Spinal cord (tissue), 9 donors: ENCODE measurements at regions not wholly inside any gene's neighbourhood (a gene's known extent, or its start where the extent isn't known, plus 50 kb on each side); places are given as distances from the start of the nearest gene placed in this dataset.
A peak's percentile ranks its signal among the peaks of the same experiment; 100 is the strongest.

Experiments used
- DNase-seq, 6 donors: peaks; one replicate each; pipeline versions ENCODE4 v3.0.0 to v3.0.0-alpha.2; 2013 to 2015; ENCODE audit warnings: low spot score in 6 of 6, low read depth in 4 of 6
- H3K27ac ChIP-seq: one replicate; pipeline ENCODE4 v1.5.1; 2013; ENCODE audit warnings: low read depth, low read length, control low read depth
- H3K27me3 ChIP-seq: one replicate; pipeline ENCODE4 v1.6.1; 2013; ENCODE audit warnings: low read length; ENCODE audit not compliant: control insufficient read depth, insufficient read depth
- H3K36me3 ChIP-seq: one replicate; pipeline ENCODE4 v1.6.1; 2013; ENCODE audit warnings: low read length; ENCODE audit not compliant: control insufficient read depth, insufficient read depth
- H3K4me1 ChIP-seq: one replicate; pipeline ENCODE4 v1.6.1; 2013; ENCODE audit warnings: low read length; ENCODE audit not compliant: control insufficient read depth, insufficient read depth
- H3K4me3 ChIP-seq: one replicate; pipeline ENCODE4 v1.5.1; 2013; ENCODE audit warnings: low read depth, low read length, control low read depth
- H3K9me3 ChIP-seq: one replicate; pipeline ENCODE4 v1.6.1; 2013; ENCODE audit warnings: low read length; ENCODE audit not compliant: control insufficient read depth, insufficient read depth
- WGBS: methylation state at CpG from one replicate; pipeline ENCODE4 v1.1.5; 2013; ENCODE audit warnings: missing lambda C conversion rate; ENCODE audit not compliant: insufficient coverage; 5-methylcytosine and 5-hydroxymethylcytosine counted together
- donor health status: healthy.

- H3K27me3 ChIP-seq, result no peaks in the 10 kb centered on the region
- H3K4me3 ChIP-seq, result no peak overlapping the region
- H3K9me3 ChIP-seq, result peaks cover 1% of the 10 kb centered on the region
- H3K36me3 ChIP-seq, result no peaks in the 10 kb centered on the region
- WGBS, result 69% methylated on average over 2 of the region's 5 CpGs
- DNase-seq, result peak in 1 of 6 donors; percentile 15
- no peaks in the 10 kb centered on the region for H3K4me1 ChIP-seq
- H3K27ac ChIP-seq, result peak overlapping the region; percentile 25
These were observed 97.9 kb upstream of the RAB3GAP2 start for GRCh38 chr1:220370041-220370700.

- no peak for DNase-seq
- H3K4me3 ChIP-seq, result no peak overlapping the region
- H3K27ac ChIP-seq, result no peak overlapping the region
- no peaks in the 10 kb centered on the region for H3K4me1 ChIP-seq
- H3K27me3 ChIP-seq, result no peaks in the 10 kb centered on the region
- peaks cover 1% of the 10 kb centered on the region for H3K9me3 ChIP-seq
- H3K36me3 ChIP-seq, result no peaks in the 10 kb centered on the region
- WGBS, result no CpG with 5 or more reads among the region's 3 CpGs
These were observed 97.3 kb upstream of the RAB3GAP2 start for GRCh38 chr1:220369511-220369910.

DNA sequence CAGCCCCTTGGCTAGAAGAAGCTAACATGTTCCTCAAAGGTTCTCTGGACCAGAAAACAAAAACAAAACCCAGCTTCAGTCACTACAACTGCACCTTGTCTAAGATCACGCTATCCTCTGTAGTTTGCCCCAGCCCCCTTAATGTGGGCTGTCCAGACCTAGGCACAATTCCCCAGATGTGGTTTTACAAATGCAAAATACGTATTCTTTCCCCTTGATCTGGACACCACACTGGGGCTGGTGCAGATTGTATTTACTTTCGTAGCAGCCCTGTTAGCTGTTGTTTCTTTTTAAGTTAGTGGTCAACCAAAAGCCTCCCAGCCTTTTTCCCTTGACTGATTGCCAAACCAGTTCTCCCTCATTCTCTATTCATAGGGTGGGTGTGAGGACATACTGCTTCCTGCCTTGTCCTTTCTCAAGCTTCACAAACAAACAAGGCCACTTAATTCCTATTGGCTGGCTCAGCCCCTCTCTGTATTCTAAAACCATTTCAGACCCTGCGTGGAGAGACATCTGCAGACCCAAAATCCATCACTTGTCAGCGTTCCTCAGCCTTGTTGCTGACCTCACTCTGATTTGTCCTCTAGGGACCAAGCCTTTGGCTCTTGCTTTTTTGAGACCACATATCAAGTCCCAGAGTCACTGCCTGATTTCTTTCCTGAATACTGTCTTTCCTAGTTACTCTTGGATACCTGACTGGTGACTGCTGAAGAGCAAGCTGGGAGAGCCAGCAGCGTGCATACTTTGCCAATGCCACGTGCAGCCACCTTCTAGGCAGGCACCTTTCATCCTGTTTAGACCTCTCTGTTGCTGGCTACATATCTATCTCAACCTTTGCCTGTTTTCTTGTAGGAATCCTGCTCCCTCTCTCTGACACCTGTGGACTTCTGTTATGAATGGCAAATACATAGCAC is 96.4 kb upstream of the RAB3GAP2 start:
- Histone ChIP-seq H3K27ac (no peak overlapping the region), H3K4me1 (no peaks in the 10 kb centered on the region), H3K36me3 (no peaks in the 10 kb centered on the region), H3K9me3 (peaks cover 1% of the 10 kb centered on the region), H3K4me3 (no peak overlapping the region), H3K27me3 (no peaks in the 10 kb centered on the region)
- WGBS, result 44% methylated on average over 5 of the region's 7 CpGs
- DNase-seq, result peak in 2 of 6 donors; percentile 11 to 22

- DNase-seq, result no peak
- H3K4me1 ChIP-seq, result peaks cover 2% of the 10 kb centered on the region
- no peak overlapping the region for H3K27ac ChIP-seq
- no peaks in the 10 kb centered on the region for H3K27me3 ChIP-seq
- H3K36me3 ChIP-seq, result no peaks in the 10 kb centered on the region
- peaks cover 1% of the 10 kb centered on the region for H3K9me3 ChIP-seq
- no peak overlapping the region for H3K4me3 ChIP-seq
- no CpG with 5 or more reads among the region's 3 CpGs for WGBS
These were observed 95.6 kb upstream of the RAB3GAP2 start for GRCh38 chr1:220367833-220368232.

GRCh38 chr1:220366269-220366668 is 94.0 kb upstream of the RAB3GAP2 start:
- WGBS, result no CpG with 5 or more reads among the region's 2 CpGs
- peaks cover 2% of the 10 kb centered on the region for H3K4me1 ChIP-seq

DNA sequence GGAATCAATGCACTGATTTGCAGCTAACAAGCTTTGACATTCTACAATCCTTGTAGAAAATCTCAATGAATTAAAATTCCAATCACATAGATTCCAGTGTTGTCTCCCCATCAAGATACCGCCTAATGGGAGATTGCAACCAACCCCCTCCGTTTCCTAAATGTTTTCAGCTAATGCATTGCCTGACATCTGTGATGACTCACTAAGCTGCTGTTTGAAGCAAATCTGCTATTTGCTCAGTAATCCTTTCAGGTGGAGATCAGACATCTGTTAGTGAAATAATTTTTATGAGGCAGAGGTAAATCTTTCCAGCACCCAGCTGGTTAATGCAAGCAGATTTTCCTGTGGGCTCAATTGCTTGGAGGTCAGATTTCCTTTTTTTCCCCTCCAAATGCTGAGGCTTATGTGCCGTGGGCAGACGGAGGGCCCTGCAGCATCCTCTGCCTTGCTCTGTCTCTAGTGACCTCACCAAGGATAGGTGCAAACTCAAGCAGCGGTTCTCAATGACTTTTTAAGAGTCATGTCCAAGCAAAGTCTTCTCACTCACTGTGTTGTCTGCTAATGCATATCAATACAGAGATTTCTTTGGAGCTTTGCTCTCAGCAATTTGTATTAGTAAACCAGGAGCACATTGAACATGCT is 91.1 kb upstream of the RAB3GAP2 start:
- 40% methylated on average over 5 of the region's 5 CpGs for WGBS
- DNase-seq, result peak in 2 of 6 donors; percentile 38 to 87

More at GRCh38 chr1:220366269-220366668, 94.0 kb upstream of the RAB3GAP2 start:
- no peak overlapping the region for H3K27ac ChIP-seq
- peaks cover 1% of the 10 kb centered on the region for H3K9me3 ChIP-seq
- no peak for DNase-seq
- H3K27me3 ChIP-seq, result no peaks in the 10 kb centered on the region
- H3K4me3 ChIP-seq, result no peak overlapping the region
- no peaks in the 10 kb centered on the region for H3K36me3 ChIP-seq

GRCh38 chr1:220356981-220357850 is 85.0 kb upstream of the RAB3GAP2 start:
- no CpG with 5 or more reads among the region's 6 CpGs for WGBS
- Histone ChIP-seq H3K9me3 (no peaks in the 10 kb centered on the region), H3K27me3 (no peaks in the 10 kb centered on the region), H3K36me3 (no peaks in the 10 kb centered on the region), H3K4me3 (no peak overlapping the region), H3K27ac (no peak overlapping the region), H3K4me1 (no peaks in the 10 kb centered on the region)
- no peak for DNase-seq

More for the DNA sequence above, 91.1 kb upstream of the RAB3GAP2 start:
- H3K4me3 ChIP-seq, result no peak overlapping the region
- peaks cover 1% of the 10 kb centered on the region for H3K9me3 ChIP-seq
- H3K27me3 ChIP-seq, result no peaks in the 10 kb centered on the region
- H3K36me3 ChIP-seq, result no peaks in the 10 kb centered on the region
- peaks cover 2% of the 10 kb centered on the region for H3K4me1 ChIP-seq
- H3K27ac ChIP-seq, result no peak overlapping the region

GRCh38 chr1:220353229-220354012 is 81.2 kb upstream of the RAB3GAP2 start:
- Histone ChIP-seq H3K36me3 (no peaks in the 10 kb centered on the region), H3K27ac (no peak overlapping the region), H3K9me3 (no peaks in the 10 kb centered on the region), H3K4me1 (no peaks in the 10 kb centered on the region), H3K27me3 (no peaks in the 10 kb centered on the region), H3K4me3 (no peak overlapping the region)
- WGBS, result 90% methylated on average over 18 of the region's 24 CpGs
- no peak for DNase-seq
